Psoas muscle (tissue), 7 donors: ENCODE measurements at regions not wholly inside any gene's neighbourhood (a gene's known extent, or its start where the extent isn't known, plus 50 kb on each side); places are given as distances from the start of the nearest gene placed in this dataset.

Experiments
- ATAC-seq, 4 donors: fragments of 200-7000 bp; cut with Tn5 transposase; one replicate each; pipeline ENCODE4 v1.9.1; 2020; ENCODE audit warnings: moderate library complexity in 3 of 4, mild to moderate bottlenecking in 2 of 4
- DNase-seq, 2 donors: peaks; one replicate each; pipeline ENCODE4 v3.0.0-alpha.2; 2020
- H3K27ac ChIP-seq: fragments of 200-600 bp; one replicate; pipeline ENCODE4 v1.8.0; 2022
- H3K27me3 ChIP-seq, 3 donors: fragments of 200-600 bp in 1 of 3; one replicate each; pipeline versions ENCODE4 v1.6.1 to v1.8.0; 2013 to 2022; ENCODE audit warnings: low read length in 2 of 3, mild to moderate bottlenecking in 2 of 3, moderate library complexity in 1 of 3; ENCODE audit not compliant: insufficient read depth in 3 of 3
- H3K36me3 ChIP-seq, 2 donors: fragments of 200-600 bp in 1 of 2; one replicate each; pipeline versions ENCODE4 v1.6.1 to v1.8.0; 2013 to 2022; ENCODE audit warnings: low read depth in 1 of 2, mild to moderate bottlenecking in 1 of 2, moderate library complexity in 1 of 2; ENCODE audit not compliant: insufficient read depth in 1 of 2
- H3K4me1 ChIP-seq: fragments of 200-600 bp; one replicate; pipeline ENCODE4 v1.8.0; 2022
- H3K4me3 ChIP-seq: fragments of 200-600 bp; one replicate; pipeline ENCODE4 v1.8.0; 2022; ENCODE audit warnings: mild to moderate bottlenecking
- H3K9me3 ChIP-seq: fragments of 200-600 bp; one replicate; pipeline ENCODE4 v1.8.0; 2022
- CTCF ChIP-seq: fragments of 200-600 bp; IDR thresholded peaks from one replicate; pipeline ENCODE4 v1.8.0; 2022; ENCODE audit warnings: antibody characterized with exemption
- WGBS, 3 donors: extraction: QIAGEN DNeasy Blood & Tissue Kit; methylation state at CpG; one replicate each; pipeline versions ENCODE4 v1.1.6 to v1.1.7; 2013; 5-methylcytosine and 5-hydroxymethylcytosine counted together
- intact Hi-C, 2 donors: fragments of 100-400 bp; cut with DNase I; formaldehyde crosslinking; loops; one replicate each; pipeline versions ENCODE4 v1.11.0 to v1.14.2; 2022
- donor health status: healthy with polysubstance abuse.
- donor health status: DM: no; HTN: no; CAD: no; lungs with moderate emphysema.
- donor health status: Bipolar disorder and iron deficiency.
- donor health status: healthy.
- donor health status: DM: yes; HTN: yes; CAD: no.
- donor health status: DM: no; HTN: no; CAD: no.
- donor health status: DM: yes; HTN: yes; CAD: no.

GRCh38 chrX:113973706-113974105 is 610.2 kb upstream of the HTR2C start:
- H3K4me3 ChIP-seq, result no peak overlapping the region
- no peaks in the 10 kb centered on the region for H3K27me3 ChIP-seq
- no peaks in the 10 kb centered on the region for H3K9me3 ChIP-seq
- no peak for TF ChIP-seq CTCF
- no peaks in the 10 kb centered on the region for H3K36me3 ChIP-seq
- intact Hi-C loops, result no loop called here
- WGBS, 3 donors, result 67 to 72% (median 70%) methylated on average over 2 of the region's 2 CpGs
- ATAC-seq (no peak), DNase-seq (no peak)
- no peaks in the 10 kb centered on the region for H3K4me1 ChIP-seq
- H3K27ac ChIP-seq, result no peak overlapping the region

GRCh38 chrX:113966791-113967190 is 617.1 kb upstream of the HTR2C start:
- TF ChIP-seq CTCF, result no peak
- Histone ChIP-seq H3K36me3 (no peaks in the 10 kb centered on the region), H3K4me3 (no peak overlapping the region), H3K4me1 (no peaks in the 10 kb centered on the region), H3K27me3 (no peaks in the 10 kb centered on the region), H3K27ac (no peak overlapping the region), H3K9me3 (no peaks in the 10 kb centered on the region)
- DNase-seq, result no peak
- 35 to 39% (median 36%) methylated on average over 2 of the region's 2 CpGs for WGBS, 3 donors
- ATAC-seq, result no peak
- intact Hi-C loops, result no loop called here

- no peaks in the 10 kb centered on the region for H3K36me3 ChIP-seq
- TF ChIP-seq CTCF, result no peak
- no peak overlapping the region for H3K4me3 ChIP-seq
- H3K27me3 ChIP-seq, result peaks cover 0 to 5% (median 0%) of the 10 kb centered on the region in 3 donors
- DNase-seq (no peak), ATAC-seq (no peak)
- H3K4me1 ChIP-seq, result no peaks in the 10 kb centered on the region
- H3K9me3 ChIP-seq, result no peaks in the 10 kb centered on the region
- intact Hi-C loops, result no loop called here
- WGBS, 3 donors, result 24 to 33% (median 29%) methylated on average over 1 of the region's 1 CpG
- H3K27ac ChIP-seq, result no peak overlapping the region
These were observed 621.5 kb upstream of the HTR2C start for GRCh38 chrX:113962343-113962742.

GRCh38 chrX:113959912-113960626 is 623.8 kb upstream of the HTR2C start:
- ATAC-seq, result no peak
- no peaks in the 10 kb centered on the region for H3K36me3 ChIP-seq
- 23 to 40% (median 36%) methylated on average over 4 of the region's 4 CpGs for WGBS, 3 donors

More at GRCh38 chrX:113959912-113960626, 623.8 kb upstream of the HTR2C start:
- intact Hi-C loops, result no loop called here
- H3K27ac ChIP-seq, result no peak overlapping the region
- no peaks in the 10 kb centered on the region for H3K4me1 ChIP-seq
- no peak for TF ChIP-seq CTCF
- H3K9me3 ChIP-seq, result no peaks in the 10 kb centered on the region
- no peak overlapping the region for H3K4me3 ChIP-seq
- DNase-seq, result no peak
- peaks cover 0 to 5% (median 0%) of the 10 kb centered on the region in 3 donors for H3K27me3 ChIP-seq
